Endothelial cell of umbilical vein (primary cell): ENCODE measurements at regions not wholly inside any gene's neighbourhood (a gene's known extent, or its start where the extent isn't known, plus 50 kb on each side); places are given as distances from the start of the nearest gene placed in this dataset.

Source experiments
- BruUV-seq: library from RNA; stranded (reverse); fragments of 400-500 nt; replicated peaks from 2 replicates; lab custom pipeline; 2021; lab: Mats Ljungman, UMichigan
- CTCF ChIA-PET: fragments of 300-600, 350-600 bp; sonication (Branson Sonifier 250); formaldehyde crosslinking; loops from one replicate; lab custom pipeline; 2021; ENCODE audit warnings: antibody characterized with exemption, inconsistent platforms; lab: Charles Lee
- POLR2A ChIA-PET: fragments of 300-600, 350-600 bp; sonication (Branson Sonifier 250); formaldehyde crosslinking; loops from one replicate; lab custom pipeline; 2021; ENCODE audit warnings: antibody characterized with exemption, inconsistent platforms; lab: Charles Lee
- DNase-seq: peaks from one replicate; pipeline ENCODE4 v3.0.0-alpha.2; 2011; ENCODE audit warnings: low read depth, low spot score
- FAIRE-seq: peaks from 2 replicates; lab custom pipeline; 2011; peaks lifted over from hg19 to GRCh38; lab: Jason Lieb, UNC
- H2AFZ ChIP-seq: 2 replicates; pipeline ENCODE4 v1.6.0; 2012; ENCODE audit warnings: low read depth, low read length, control low read depth, inconsistent platforms
- H3K27ac ChIP-seq: 2 replicates; pipeline ENCODE4 v1.5.1; 2011; ENCODE audit warnings: low read depth, mild to moderate bottlenecking, control low read depth, low read length, moderate library complexity; ENCODE audit not compliant: insufficient read depth
- H3K27me3 ChIP-seq, 2 experiments: 2 replicates each; pipeline versions ENCODE4 v1.6.0 to v1.6.1; 2011; ENCODE audit warnings: low read length in 2 of 2, mixed read lengths in 1 of 2; ENCODE audit not compliant: control insufficient read depth in 2 of 2, insufficient read depth in 2 of 2
- H3K36me3 ChIP-seq, 2 experiments: 2 replicates in 1 of 2; 3 replicates in 1 of 2; pipeline ENCODE4 v1.5.1; 2011; ENCODE audit warnings: low read length in 2 of 2, mild to moderate bottlenecking in 1 of 2, moderate library complexity in 1 of 2; ENCODE audit not compliant: control insufficient read depth in 2 of 2, insufficient read depth in 2 of 2; ENCODE audit errors: extremely low read depth in 1 of 2
- H3K4me1 ChIP-seq: 3 replicates; pipeline ENCODE4 v1.5.1; 2011; ENCODE audit warnings: mild to moderate bottlenecking, low read length; ENCODE audit not compliant: control insufficient read depth, insufficient read depth; ENCODE audit errors: extremely low read depth
- H3K4me2 ChIP-seq: 2 replicates; pipeline ENCODE4 v1.6.1; 2011; ENCODE audit warnings: low read length, control low read depth, mixed read lengths; ENCODE audit not compliant: insufficient read depth
- H3K4me3 ChIP-seq, 3 experiments: fragments of 200-600 bp in 1 of 3; sonication (generic), shearing (Covaris generic) in 1 of 3; replicated peaks in 1 of 3; 2 replicates each; pipeline ENCODE4 v1.5.1; 2011 to 2016; ENCODE audit warnings: control low read depth in 3 of 3, low read length in 3 of 3, mild to moderate bottlenecking in 2 of 3, inconsistent platforms in 1 of 3, low read depth in 1 of 3, moderate library complexity in 1 of 3; ENCODE audit not compliant: insufficient read depth in 1 of 3
- H3K79me2 ChIP-seq: 2 replicates; pipeline ENCODE4 v1.6.0; 2012; ENCODE audit warnings: low read length, inconsistent platforms; ENCODE audit not compliant: control insufficient read depth, insufficient read depth
- H3K9ac ChIP-seq: replicated peaks from 2 replicates; pipeline ENCODE3; 2011; ENCODE audit warnings: low read length, control low read depth; ENCODE audit not compliant: insufficient read depth; ENCODE audit errors: extremely low read depth
- H3K9me1 ChIP-seq: replicated peaks from 3 replicates; pipeline ENCODE4 v1.6.0; 2011; ENCODE audit warnings: mild to moderate bottlenecking, low read length; ENCODE audit not compliant: control insufficient read depth, insufficient read depth; ENCODE audit errors: extremely low read depth
- H3K9me3 ChIP-seq: replicated peaks from 2 replicates; pipeline ENCODE4 v1.5.1; 2012; ENCODE audit warnings: low read length, inconsistent platforms; ENCODE audit not compliant: control insufficient read depth, insufficient read depth
- H4K20me1 ChIP-seq: replicated peaks from 2 replicates; pipeline ENCODE3; 2011; ENCODE audit warnings: mild to moderate bottlenecking, low read length; ENCODE audit not compliant: control insufficient read depth, insufficient read depth; ENCODE audit errors: extremely low read depth
- FOS ChIP-seq: IDR thresholded peaks from 2 replicates; pipeline ENCODE4 v1.6.1; 2011; ENCODE audit warnings: mild to moderate bottlenecking, low read length, moderate library complexity, borderline replicate concordance; ENCODE audit not compliant: insufficient read depth
- GATA2 ChIP-seq: IDR thresholded peaks from 2 replicates; pipeline ENCODE4 v1.7.0; 2011; ENCODE audit warnings: low read depth, mild to moderate bottlenecking, moderate library complexity, mixed read lengths, low read length; ENCODE audit not compliant: insufficient read length, insufficient read depth
- JUN ChIP-seq: IDR thresholded peaks from 2 replicates; pipeline ENCODE4 v1.6.1; 2011; ENCODE audit warnings: borderline replicate concordance, low read depth; ENCODE audit not compliant: insufficient read length, insufficient read depth
- POLR2A ChIP-seq: IDR thresholded peaks from 2 replicates; pipeline ENCODE4 v1.6.1; 2012; ENCODE audit warnings: low read depth, mild to moderate bottlenecking, control low read depth, low read length
- dilution Hi-C: fragments of 300-500 bp; cut with MboI; formaldehyde crosslinking; loops from one replicate; pipeline ENCODE4 v1.15.0; 2019; ENCODE audit warnings: low sequenced_read_pairs; ENCODE audit not compliant: extremely low pct_ligation_motif_present
- intact Hi-C: fragments of 100-400 bp; cut with micrococcal nuclease; formaldehyde crosslinking; loops from one replicate; pipeline ENCODE4 v1.10.0; 2022
- TF ChIP-seq, protein P1 (sequence below), 2 donors: IDR thresholded peaks; 1 replicate in 1 of 2; 2 replicates in 1 of 2; pipeline ENCODE4 v1.5.1; 2011; ENCODE audit warnings: low read length in 2 of 2, mild to moderate bottlenecking in 2 of 2, moderate library complexity in 2 of 2, control low read depth in 1 of 2, inconsistent platforms in 1 of 2, low read depth in 1 of 2; ENCODE audit not compliant: insufficient read depth in 1 of 2; ENCODE audit errors: extremely low read depth in 1 of 2

DNA sequence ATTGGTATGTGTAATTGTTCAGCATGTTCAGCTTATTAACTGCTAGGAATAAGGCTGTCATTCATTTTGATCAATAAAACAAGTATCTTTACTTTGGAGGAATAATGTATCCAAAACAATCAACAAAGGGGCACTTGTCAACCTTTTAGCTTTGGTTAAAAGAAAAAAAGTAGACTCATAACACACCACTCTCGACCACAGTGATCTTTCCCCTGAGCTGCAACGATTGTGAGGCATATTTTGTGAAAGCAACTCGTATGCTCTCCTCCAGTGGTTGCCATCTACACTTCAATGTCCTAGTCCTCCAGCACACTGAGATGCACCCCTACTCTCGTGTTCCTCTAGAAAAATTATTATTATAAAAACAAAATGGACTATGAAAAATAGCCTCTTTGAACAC lies 60.1 kb upstream of the PDE7B start:
- H3K79me2 ChIP-seq: no peaks in the 10 kb centered on the region
- dilution Hi-C loops: no loop called here
- intact Hi-C loops: no loop called here
- no peak for TF ChIP-seq GATA2
- TF ChIP-seq FOS: no peak
- TF ChIP-seq, protein P1, sequence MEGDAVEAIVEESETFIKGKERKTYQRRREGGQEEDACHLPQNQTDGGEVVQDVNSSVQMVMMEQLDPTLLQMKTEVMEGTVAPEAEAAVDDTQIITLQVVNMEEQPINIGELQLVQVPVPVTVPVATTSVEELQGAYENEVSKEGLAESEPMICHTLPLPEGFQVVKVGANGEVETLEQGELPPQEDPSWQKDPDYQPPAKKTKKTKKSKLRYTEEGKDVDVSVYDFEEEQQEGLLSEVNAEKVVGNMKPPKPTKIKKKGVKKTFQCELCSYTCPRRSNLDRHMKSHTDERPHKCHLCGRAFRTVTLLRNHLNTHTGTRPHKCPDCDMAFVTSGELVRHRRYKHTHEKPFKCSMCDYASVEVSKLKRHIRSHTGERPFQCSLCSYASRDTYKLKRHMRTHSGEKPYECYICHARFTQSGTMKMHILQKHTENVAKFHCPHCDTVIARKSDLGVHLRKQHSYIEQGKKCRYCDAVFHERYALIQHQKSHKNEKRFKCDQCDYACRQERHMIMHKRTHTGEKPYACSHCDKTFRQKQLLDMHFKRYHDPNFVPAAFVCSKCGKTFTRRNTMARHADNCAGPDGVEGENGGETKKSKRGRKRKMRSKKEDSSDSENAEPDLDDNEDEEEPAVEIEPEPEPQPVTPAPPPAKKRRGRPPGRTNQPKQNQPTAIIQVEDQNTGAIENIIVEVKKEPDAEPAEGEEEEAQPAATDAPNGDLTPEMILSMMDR (IDR thresholded peaks at IDR 0.05; ENCODE audit: extremely low read depth in 1 of 2, insufficient read depth in 1 of 2, low read depth in 1 of 2, low read length in 2 of 2): no peak
- TF ChIP-seq POLR2A: no peak
- no peak for TF ChIP-seq JUN
- no peak overlapping the region for H3K4me2 ChIP-seq
- no peak for DNase-seq
- ChIA-PET POLR2A (no interaction called here), CTCF (interaction anchor here (1.5 kb wide), 1 partner anchor 337 kb away, joined by 4 read pairs; no protein-coding TSS in a partner anchor)
- H3K4me3 ChIP-seq: no peak overlapping the region
- no peaks in the 10 kb centered on the region for H3K4me1 ChIP-seq
- H3K9ac ChIP-seq: no peak overlapping the region
- no peaks in the 10 kb centered on the region for H3K9me1 ChIP-seq
- no peaks in the 10 kb centered on the region for H3K9me3 ChIP-seq
- H2AFZ ChIP-seq: no peak overlapping the region
- no peaks in the 10 kb centered on the region for H3K36me3 ChIP-seq
- no peak overlapping the region for H3K27ac ChIP-seq
- no peaks in the 10 kb centered on the region for H4K20me1 ChIP-seq
- FAIRE-seq: no peak
- no peaks in the 10 kb centered on the region for H3K27me3 ChIP-seq
- BruUV-seq: no TSS peak

DNA sequence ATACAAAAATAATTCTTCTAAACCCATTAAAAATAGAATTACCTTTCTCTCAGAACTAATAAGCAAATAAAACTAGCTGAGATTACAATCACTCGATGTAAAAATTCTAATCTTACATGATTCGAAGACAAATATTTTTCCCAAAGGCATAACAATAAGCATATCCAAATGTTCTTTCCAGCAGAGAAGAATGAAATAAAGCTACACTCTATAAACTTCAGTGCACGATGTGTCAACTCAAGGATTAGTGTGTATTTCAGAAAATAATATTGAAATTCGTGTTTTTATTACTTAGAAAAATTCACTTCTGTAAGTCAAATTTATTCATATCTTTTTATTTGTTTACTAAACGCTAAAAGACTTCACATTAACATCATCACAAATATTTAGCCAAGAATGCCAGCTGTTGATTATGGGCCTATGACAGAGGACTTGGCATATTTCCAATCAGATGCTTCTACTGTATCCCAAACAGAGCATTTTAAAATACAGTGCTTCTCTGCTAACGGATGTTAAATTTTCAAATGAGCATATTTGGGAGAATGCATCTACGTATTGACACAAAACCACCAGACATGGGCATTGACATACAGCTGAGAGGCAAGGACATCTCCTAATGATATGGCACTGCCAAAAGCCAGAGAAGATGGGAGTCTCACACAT lies 54.7 kb upstream of the PDE7B start:
- no peak for DNase-seq
- Histone ChIP-seq H4K20me1 (no peaks in the 10 kb centered on the region), H3K27ac (no peak overlapping the region), H3K4me1 (no peaks in the 10 kb centered on the region), H3K4me3 (no peak overlapping the region), H3K27me3 (no peaks in the 10 kb centered on the region), H3K4me2 (no peak overlapping the region), H3K36me3 (no peaks in the 10 kb centered on the region), H3K79me2 (no peaks in the 10 kb centered on the region), H2AFZ (no peak overlapping the region), H3K9me1 (no peaks in the 10 kb centered on the region), H3K9ac (no peak overlapping the region), H3K9me3 (no peaks in the 10 kb centered on the region)
- intact Hi-C loops (no loop called here), dilution Hi-C loops (no loop called here)
- POLR2A ChIA-PET: no interaction called here
- no peak for FAIRE-seq
- CTCF ChIA-PET: no interaction called here
- TF ChIP-seq POLR2A (no peak), GATA2 (no peak), JUN (no peak)
- BruUV-seq: no TSS peak
